ENCODE measurements at regions not wholly inside any gene's neighbourhood (a gene's known extent, or its start where the extent isn't known, plus 50 kb on each side); places are given as distances from the start of the nearest gene placed in this dataset.

DNA sequence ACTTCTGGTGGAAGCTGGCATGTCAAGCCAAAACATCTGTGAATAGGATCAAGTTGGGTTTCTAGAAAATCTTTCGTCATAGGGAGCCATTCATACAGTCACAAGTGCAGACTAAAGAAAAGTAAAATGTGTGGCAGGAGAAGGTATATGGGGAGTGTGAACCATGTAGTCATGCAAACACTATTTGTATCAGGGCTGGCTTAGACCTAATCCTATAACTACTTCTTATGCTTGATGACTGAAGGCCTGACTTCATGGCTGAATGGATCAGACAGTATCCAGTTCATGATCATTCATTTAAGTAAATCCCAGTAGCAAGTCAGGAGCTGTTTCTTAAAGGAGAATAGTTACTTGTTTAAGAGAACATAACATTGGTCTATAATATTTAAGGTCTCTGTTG lies 63.8 kb upstream of the DAPK1 start:
- H3K27me3 ChIP-seq (ENCODE audit: insufficient read depth, poor library complexity, severe bottlenecking) = no peaks in the 10 kb centered on the region
- no peak overlapping the region for H3K27ac ChIP-seq (replicated peaks)
- no peak for DNase-seq (ENCODE audit: low read depth in 1 of 2, low spot score in 1 of 2)
- no peak overlapping the region for H3K4me3 ChIP-seq (replicated peaks; ENCODE audit: insufficient read depth, low read length)
- TF ChIP-seq POLR2AphosphoS5 (IDR thresholded peaks at IDR 0.05; ENCODE audit: low read depth) (no peak), GABPA (IDR thresholded peaks at IDR 0.05; ENCODE audit: low read depth) (no peak), CTCF (IDR thresholded peaks at IDR 0.05; ENCODE audit: insufficient read depth, low read length) (no peak), SPI1 (IDR thresholded peaks at IDR 0.05; ENCODE audit: borderline replicate concordance, low read depth) (no peak)
- TF ChIP-seq, protein P1, sequence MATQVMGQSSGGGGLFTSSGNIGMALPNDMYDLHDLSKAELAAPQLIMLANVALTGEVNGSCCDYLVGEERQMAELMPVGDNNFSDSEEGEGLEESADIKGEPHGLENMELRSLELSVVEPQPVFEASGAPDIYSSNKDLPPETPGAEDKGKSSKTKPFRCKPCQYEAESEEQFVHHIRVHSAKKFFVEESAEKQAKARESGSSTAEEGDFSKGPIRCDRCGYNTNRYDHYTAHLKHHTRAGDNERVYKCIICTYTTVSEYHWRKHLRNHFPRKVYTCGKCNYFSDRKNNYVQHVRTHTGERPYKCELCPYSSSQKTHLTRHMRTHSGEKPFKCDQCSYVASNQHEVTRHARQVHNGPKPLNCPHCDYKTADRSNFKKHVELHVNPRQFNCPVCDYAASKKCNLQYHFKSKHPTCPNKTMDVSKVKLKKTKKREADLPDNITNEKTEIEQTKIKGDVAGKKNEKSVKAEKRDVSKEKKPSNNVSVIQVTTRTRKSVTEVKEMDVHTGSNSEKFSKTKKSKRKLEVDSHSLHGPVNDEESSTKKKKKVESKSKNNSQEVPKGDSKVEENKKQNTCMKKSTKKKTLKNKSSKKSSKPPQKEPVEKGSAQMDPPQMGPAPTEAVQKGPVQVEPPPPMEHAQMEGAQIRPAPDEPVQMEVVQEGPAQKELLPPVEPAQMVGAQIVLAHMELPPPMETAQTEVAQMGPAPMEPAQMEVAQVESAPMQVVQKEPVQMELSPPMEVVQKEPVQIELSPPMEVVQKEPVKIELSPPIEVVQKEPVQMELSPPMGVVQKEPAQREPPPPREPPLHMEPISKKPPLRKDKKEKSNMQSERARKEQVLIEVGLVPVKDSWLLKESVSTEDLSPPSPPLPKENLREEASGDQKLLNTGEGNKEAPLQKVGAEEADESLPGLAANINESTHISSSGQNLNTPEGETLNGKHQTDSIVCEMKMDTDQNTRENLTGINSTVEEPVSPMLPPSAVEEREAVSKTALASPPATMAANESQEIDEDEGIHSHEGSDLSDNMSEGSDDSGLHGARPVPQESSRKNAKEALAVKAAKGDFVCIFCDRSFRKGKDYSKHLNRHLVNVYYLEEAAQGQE (IDR thresholded peaks at IDR 0.05; ENCODE audit: insufficient replicate concordance, low read depth) = no peak

DNA sequence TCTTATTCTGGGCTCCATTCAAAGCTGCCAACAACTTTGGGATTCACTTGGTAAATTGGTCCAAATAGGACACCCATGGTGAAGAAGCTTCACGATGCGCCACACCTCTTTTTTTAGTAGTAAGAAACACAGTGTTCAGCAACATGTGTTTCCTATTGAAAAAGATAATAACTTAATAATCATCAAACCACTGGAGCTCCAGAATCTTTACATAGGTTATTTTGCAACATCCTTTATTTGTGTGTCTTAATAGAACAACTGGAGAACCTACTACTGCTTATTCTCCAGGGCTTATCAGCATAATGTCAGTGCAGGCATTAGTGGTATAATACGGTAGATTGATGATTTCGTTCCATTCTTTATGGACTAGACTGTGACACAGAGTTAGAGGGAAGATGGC lies 63.3 kb upstream of the DAPK1 start:
- no peak overlapping the region for H3K27ac ChIP-seq (replicated peaks)
- no peak overlapping the region for H3K4me3 ChIP-seq (replicated peaks; ENCODE audit: insufficient read depth, low read length)
- no peak for DNase-seq (ENCODE audit: low read depth in 1 of 2, low spot score in 1 of 2)
- TF ChIP-seq, protein P1 (IDR thresholded peaks at IDR 0.05; ENCODE audit: insufficient replicate concordance, low read depth) = no peak
- TF ChIP-seq SPI1 (IDR thresholded peaks at IDR 0.05; ENCODE audit: borderline replicate concordance, low read depth) = no peak
- no peak for TF ChIP-seq GABPA (IDR thresholded peaks at IDR 0.05; ENCODE audit: low read depth)
- TF ChIP-seq POLR2AphosphoS5 (IDR thresholded peaks at IDR 0.05; ENCODE audit: low read depth) = no peak
- TF ChIP-seq CTCF (IDR thresholded peaks at IDR 0.05; ENCODE audit: insufficient read depth, low read length) = no peak
- no peaks in the 10 kb centered on the region for H3K27me3 ChIP-seq (ENCODE audit: insufficient read depth, poor library complexity, severe bottlenecking)

DNA sequence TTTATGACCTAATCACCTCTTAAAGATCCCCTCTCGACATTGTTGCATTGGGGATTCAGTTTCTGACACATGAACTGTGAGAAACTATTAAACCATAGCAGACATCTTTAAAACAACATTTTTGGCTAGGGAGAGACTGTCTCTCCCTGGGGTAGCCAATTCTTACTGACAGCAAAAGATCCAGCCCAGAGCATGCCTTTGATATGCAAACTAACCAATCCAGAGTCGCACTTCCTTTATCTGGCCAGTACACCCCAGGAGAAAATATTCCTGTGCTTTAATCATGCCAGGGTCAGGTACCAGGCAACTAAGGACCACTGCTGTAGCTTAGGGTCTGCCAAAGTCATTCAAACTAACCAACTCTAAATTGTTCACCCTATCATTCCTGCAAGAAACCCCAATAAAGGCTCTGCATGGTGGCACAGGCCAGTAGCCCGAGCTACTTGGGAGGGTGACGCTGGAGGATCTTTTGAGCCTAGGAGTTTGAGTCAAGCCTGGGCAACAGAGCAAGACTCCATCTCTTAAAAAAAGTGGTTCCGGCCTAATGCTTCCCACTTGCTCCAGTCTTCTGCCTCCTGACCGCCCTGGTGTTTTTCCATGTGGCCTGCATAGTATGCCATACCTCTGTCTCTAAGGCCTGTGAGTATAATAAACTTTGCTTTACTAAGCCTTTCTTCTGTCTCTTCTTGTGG lies 62.3 kb upstream of the DAPK1 start:
- no peak overlapping the region for H3K27ac ChIP-seq (replicated peaks)
- no peak for DNase-seq (ENCODE audit: low read depth in 1 of 2, low spot score in 1 of 2)

More for the DNA sequence above, 62.3 kb upstream of the DAPK1 start:
- no peak for TF ChIP-seq CTCF (IDR thresholded peaks at IDR 0.05; ENCODE audit: insufficient read depth, low read length)
- Histone ChIP-seq H3K27me3 (ENCODE audit: insufficient read depth, poor library complexity, severe bottlenecking) (no peaks in the 10 kb centered on the region), H3K4me3 (replicated peaks; ENCODE audit: insufficient read depth, low read length) (no peak overlapping the region)
